ENCODE measurements at regions not wholly inside any gene's neighbourhood (a gene's known extent, or its start where the extent isn't known, plus 50 kb on each side); places are given as distances from the start of the nearest gene placed in this dataset.

DNA sequence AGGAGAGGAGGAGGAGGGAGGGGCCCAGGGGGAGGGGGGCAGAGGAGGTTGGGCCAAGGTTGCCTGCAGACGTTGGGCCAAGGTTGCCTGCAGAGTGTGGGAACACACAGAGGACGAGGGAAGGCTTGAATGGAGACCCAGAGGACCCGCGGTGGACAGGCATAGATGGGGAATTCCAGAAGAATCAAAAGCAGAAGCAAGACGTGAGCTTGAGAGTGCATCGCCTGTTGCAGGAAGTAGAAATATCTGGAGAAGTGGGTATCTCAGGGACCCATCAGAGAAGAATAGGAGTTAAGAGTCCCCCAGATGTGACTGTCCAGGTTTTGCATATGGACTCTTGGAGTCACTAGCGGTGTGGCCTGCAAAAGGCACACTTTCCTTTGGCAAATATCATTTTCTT, 670.2 kb downstream of the TBC1D22A start:
- no peaks in the 10 kb centered on the region for H3K36me3 ChIP-seq (ENCODE audit: insufficient read depth, low read length)

DNA sequence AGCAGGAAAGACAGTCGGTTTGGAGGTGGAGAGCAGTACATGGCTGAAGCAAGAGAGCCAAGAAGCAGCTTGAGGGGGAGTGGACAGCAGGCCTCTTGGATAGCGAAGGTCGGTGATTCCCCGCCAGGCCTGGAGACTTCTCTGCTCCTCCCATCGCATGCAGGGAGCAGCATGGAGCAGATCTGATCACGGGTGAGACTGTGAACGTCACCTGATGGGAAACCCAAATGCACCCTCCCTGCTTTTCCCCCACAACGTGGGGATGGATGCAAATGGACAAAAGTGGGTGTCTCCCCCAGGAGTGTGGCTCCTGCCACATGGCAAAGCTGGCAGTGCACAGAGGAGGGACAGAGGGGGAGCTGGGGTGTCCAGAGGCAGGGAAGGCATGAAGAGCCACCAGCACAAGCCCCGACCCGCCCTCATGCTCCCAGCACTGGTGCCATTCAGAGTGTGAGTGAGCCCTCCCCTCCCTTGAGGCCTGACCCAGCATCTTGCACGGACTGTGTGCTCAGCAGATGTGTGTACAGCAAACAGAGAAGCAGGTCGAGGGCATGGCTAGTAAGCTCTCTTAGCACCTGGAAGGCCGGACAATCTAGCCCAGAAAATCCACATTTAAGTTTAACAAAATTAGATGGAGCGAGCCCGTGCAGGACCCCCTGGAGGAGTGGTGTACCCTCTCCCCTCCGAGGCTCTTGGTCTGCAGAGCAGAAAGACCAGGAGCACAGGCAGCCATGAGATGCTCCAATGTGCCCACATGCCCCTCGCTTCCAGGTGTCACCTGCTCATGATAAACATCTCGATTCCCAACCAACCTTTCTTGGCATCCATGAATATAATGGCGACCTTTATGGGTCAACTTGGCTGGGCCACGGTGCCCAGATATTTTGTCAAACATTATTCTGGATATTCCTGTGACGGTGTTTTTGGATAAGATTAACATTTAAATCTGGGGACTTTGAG, 661.7 kb downstream of the TBC1D22A start:
- peak overlapping the region in 1 of 8 donors; percentile 39 for H3K27ac Mint-ChIP-seq
- H3K27me3 Mint-ChIP-seq: peaks cover 12 to 32% of the 10 kb centered on the region in 2 donors
- H3K4me3 Mint-ChIP-seq: no peak overlapping the region

More for the DNA sequence above, 670.2 kb downstream of the TBC1D22A start:
- H3K4me1 Mint-ChIP-seq: no peaks in the 10 kb centered on the region
- H3K27ac Mint-ChIP-seq: no peak overlapping the region
- CTCF ChIA-PET: no interaction called here
- no peaks in the 10 kb centered on the region for H3K9me3 ChIP-seq (ENCODE audit: low read length)
- peaks cover 1 to 5% of the 10 kb centered on the region in 2 donors for H3K27me3 Mint-ChIP-seq
- H3K9me3 Mint-ChIP-seq: peaks cover 0 to 5% (median 0%) of the 10 kb centered on the region in 5 donors
- no peak overlapping the region for H3K27ac ChIP-seq (ENCODE audit: low read depth, low read length)
- no peaks in the 10 kb centered on the region for H3K27me3 ChIP-seq (ENCODE audit: insufficient read depth, low read length, poor library complexity, severe bottlenecking)
- no peak overlapping the region for H3K4me3 ChIP-seq (ENCODE audit: low read length)
- DNase-seq: no peak
- no peaks in the 10 kb centered on the region for H3K4me1 ChIP-seq (ENCODE audit: insufficient read depth, low read length)
- peaks cover 0 to 23% (median 0%) of the 10 kb centered on the region in 3 donors for H3K36me3 Mint-ChIP-seq
- H3K4me3 Mint-ChIP-seq: no peak overlapping the region
- POLR2A ChIA-PET: no interaction called here

DNA sequence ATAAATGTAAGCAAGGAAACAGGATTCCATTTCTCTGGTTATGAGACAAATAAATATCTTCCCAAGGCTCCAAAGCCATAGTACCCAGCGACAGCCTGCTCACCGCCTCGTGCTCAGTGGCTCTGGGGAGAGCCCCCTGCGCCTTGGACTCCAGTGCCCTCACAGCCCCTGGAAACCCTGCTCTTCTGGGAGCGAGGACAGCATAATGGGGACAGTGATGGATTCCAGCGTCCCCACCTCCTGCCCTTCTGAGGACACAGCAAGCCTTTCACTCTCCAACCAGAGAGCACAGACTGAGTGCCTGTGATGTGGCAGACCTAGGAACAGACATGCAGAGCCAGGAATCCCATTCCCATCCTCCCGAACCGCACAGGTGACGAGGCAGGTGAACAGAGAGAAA, 660.8 kb downstream of the TBC1D22A start:
- Mint-ChIP-seq H3K9me3 (peaks cover 0 to 7% (median 2%) of the 10 kb centered on the region in 5 donors), H3K4me1 (no peaks in the 10 kb centered on the region), H3K27ac (peak overlapping the region in 1 of 8 donors; percentile 39), H3K4me3 (no peak overlapping the region), H3K27me3 (peaks cover 12 to 32% of the 10 kb centered on the region in 2 donors), H3K36me3 (peaks cover 0 to 6% (median 2%) of the 10 kb centered on the region in 3 donors)
- Histone ChIP-seq H3K9me3 (ENCODE audit: low read length) (no peaks in the 10 kb centered on the region), H3K4me1 (ENCODE audit: insufficient read depth, low read length) (no peaks in the 10 kb centered on the region), H3K4me3 (ENCODE audit: low read length) (no peak overlapping the region), H3K27ac (ENCODE audit: low read depth, low read length) (no peak overlapping the region), H3K27me3 (ENCODE audit: insufficient read depth, low read length, poor library complexity, severe bottlenecking) (no peaks in the 10 kb centered on the region), H3K36me3 (ENCODE audit: insufficient read depth, low read length) (no peaks in the 10 kb centered on the region)
- ChIA-PET CTCF (no interaction called here), POLR2A (no interaction called here)
- DNase-seq: no peak

More for the DNA sequence above, 661.7 kb downstream of the TBC1D22A start:
- POLR2A ChIA-PET: no interaction called here
- H3K9me3 Mint-ChIP-seq: peaks cover 0 to 7% (median 2%) of the 10 kb centered on the region in 5 donors
- Histone ChIP-seq H3K27me3 (ENCODE audit: insufficient read depth, low read length, poor library complexity, severe bottlenecking) (no peaks in the 10 kb centered on the region), H3K36me3 (ENCODE audit: insufficient read depth, low read length) (no peaks in the 10 kb centered on the region), H3K4me3 (ENCODE audit: low read length) (no peak overlapping the region), H3K27ac (ENCODE audit: low read depth, low read length) (no peak overlapping the region), H3K4me1 (ENCODE audit: insufficient read depth, low read length) (no peaks in the 10 kb centered on the region), H3K9me3 (ENCODE audit: low read length) (no peaks in the 10 kb centered on the region)
- H3K4me1 Mint-ChIP-seq: no peaks in the 10 kb centered on the region
- DNase-seq: no peak
- H3K36me3 Mint-ChIP-seq: peaks cover 0 to 3% (median 2%) of the 10 kb centered on the region in 3 donors
- CTCF ChIA-PET: no interaction called here

DNA sequence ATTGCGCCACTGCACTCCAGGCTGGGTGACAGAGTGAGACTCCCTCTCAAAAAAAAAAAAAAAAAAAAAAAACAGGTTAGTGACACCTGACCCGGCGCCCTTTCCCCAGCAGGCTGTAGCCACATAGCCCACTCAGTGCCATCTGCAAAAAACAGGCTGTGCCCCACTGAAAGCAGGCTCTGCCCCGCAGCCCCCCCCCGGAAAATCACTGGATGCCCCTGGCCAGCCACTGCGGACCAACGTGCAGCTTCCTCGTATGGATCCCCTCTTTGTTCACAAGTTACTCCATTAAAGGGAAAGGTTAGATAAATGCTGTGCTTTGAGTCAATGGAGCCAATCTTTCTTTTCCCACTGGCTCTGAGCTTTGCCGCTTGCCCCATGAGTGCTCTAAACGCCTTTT, 660.3 kb downstream of the TBC1D22A start:
- H3K9me3 ChIP-seq (ENCODE audit: low read length): no peaks in the 10 kb centered on the region
- Mint-ChIP-seq H3K27me3 (peaks cover 12 to 32% of the 10 kb centered on the region in 2 donors), H3K36me3 (peaks cover 0 to 10% (median 2%) of the 10 kb centered on the region in 3 donors), H3K27ac (no peak overlapping the region), H3K9me3 (peaks cover 0 to 7% (median 2%) of the 10 kb centered on the region in 5 donors), H3K4me1 (no peaks in the 10 kb centered on the region), H3K4me3 (no peak overlapping the region)
- H3K27ac ChIP-seq (ENCODE audit: low read depth, low read length): no peak overlapping the region
- DNase-seq: no peak
- ChIA-PET POLR2A (no interaction called here), CTCF (no interaction called here)
- H3K36me3 ChIP-seq (ENCODE audit: insufficient read depth, low read length): no peaks in the 10 kb centered on the region
- no peaks in the 10 kb centered on the region for H3K27me3 ChIP-seq (ENCODE audit: insufficient read depth, low read length, poor library complexity, severe bottlenecking)
- no peak overlapping the region for H3K4me3 ChIP-seq (ENCODE audit: low read length)
- H3K4me1 ChIP-seq (ENCODE audit: insufficient read depth, low read length): no peaks in the 10 kb centered on the region

DNA sequence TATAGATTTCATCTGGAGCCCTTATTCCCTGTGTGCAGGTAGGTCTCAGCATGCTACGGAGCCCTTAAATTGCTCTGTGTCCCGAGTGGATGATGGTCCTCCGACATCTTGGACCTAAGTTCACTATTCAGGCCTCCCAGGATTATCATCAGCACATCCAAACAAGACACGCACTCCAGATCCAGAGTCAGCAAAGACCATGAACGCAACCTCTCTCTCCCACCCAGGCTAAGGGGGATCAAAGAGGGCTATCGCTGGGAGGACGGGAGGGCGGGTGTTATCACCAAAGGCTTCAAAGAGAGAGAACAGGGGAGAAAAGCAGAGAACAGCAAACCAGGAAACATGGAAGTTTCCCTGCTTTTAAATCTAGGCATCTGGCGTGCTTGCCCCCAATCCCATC, 659.4 kb downstream of the TBC1D22A start:
- H3K9me3 ChIP-seq (ENCODE audit: low read length): no peaks in the 10 kb centered on the region
- no peaks in the 10 kb centered on the region for H3K36me3 ChIP-seq (ENCODE audit: insufficient read depth, low read length)
- H3K36me3 Mint-ChIP-seq: peaks cover 0 to 14% (median 2%) of the 10 kb centered on the region in 3 donors
- H3K4me1 Mint-ChIP-seq: no peaks in the 10 kb centered on the region
- H3K9me3 Mint-ChIP-seq: peaks cover 0 to 5% (median 2%) of the 10 kb centered on the region in 5 donors
- H3K27me3 ChIP-seq (ENCODE audit: insufficient read depth, low read length, poor library complexity, severe bottlenecking): no peaks in the 10 kb centered on the region
- H3K27ac Mint-ChIP-seq: no peak overlapping the region
- H3K4me3 ChIP-seq (ENCODE audit: low read length): no peak overlapping the region
- CTCF ChIA-PET: no interaction called here
- peaks cover 10 to 29% of the 10 kb centered on the region in 2 donors for H3K27me3 Mint-ChIP-seq
- POLR2A ChIA-PET: no interaction called here
- no peaks in the 10 kb centered on the region for H3K4me1 ChIP-seq (ENCODE audit: insufficient read depth, low read length)
- H3K4me3 Mint-ChIP-seq: no peak overlapping the region
- no peak for DNase-seq
- H3K27ac ChIP-seq (ENCODE audit: low read depth, low read length): no peak overlapping the region

DNA sequence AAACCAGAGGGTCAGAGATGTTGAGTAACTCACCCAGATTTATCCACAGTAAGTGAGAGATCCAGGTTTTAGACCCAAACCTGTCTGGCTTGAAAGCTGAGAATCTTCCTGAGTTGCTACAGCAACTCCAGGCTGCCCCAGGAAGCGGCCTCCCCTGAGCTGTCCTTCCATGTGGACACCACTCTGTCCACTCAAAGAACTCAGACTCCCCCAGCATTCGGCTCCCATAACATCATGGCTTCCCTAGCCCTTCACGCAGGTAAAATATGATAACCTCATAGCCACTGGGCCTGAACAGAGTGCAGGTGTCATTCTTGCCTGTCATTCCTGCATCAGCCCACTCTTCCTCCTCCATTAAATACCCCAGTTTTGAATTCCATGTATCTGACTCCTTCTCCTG, 657.8 kb downstream of the TBC1D22A start:
- Mint-ChIP-seq H3K4me1 (no peaks in the 10 kb centered on the region), H3K4me3 (no peak overlapping the region), H3K27me3 (peaks cover 8 to 29% of the 10 kb centered on the region in 2 donors), H3K36me3 (peaks cover 0 to 22% (median 2%) of the 10 kb centered on the region in 3 donors), H3K9me3 (peaks cover 0 to 12% (median 4%) of the 10 kb centered on the region in 5 donors), H3K27ac (no peak overlapping the region)
- no peak for DNase-seq
- CTCF ChIA-PET: no interaction called here
- Histone ChIP-seq H3K4me3 (ENCODE audit: low read length) (no peak overlapping the region), H3K36me3 (ENCODE audit: insufficient read depth, low read length) (no peaks in the 10 kb centered on the region), H3K27ac (ENCODE audit: low read depth, low read length) (no peak overlapping the region), H3K27me3 (ENCODE audit: insufficient read depth, low read length, poor library complexity, severe bottlenecking) (no peaks in the 10 kb centered on the region), H3K4me1 (ENCODE audit: insufficient read depth, low read length) (no peaks in the 10 kb centered on the region), H3K9me3 (ENCODE audit: low read length) (no peaks in the 10 kb centered on the region)
- POLR2A ChIA-PET: no interaction called here

DNA sequence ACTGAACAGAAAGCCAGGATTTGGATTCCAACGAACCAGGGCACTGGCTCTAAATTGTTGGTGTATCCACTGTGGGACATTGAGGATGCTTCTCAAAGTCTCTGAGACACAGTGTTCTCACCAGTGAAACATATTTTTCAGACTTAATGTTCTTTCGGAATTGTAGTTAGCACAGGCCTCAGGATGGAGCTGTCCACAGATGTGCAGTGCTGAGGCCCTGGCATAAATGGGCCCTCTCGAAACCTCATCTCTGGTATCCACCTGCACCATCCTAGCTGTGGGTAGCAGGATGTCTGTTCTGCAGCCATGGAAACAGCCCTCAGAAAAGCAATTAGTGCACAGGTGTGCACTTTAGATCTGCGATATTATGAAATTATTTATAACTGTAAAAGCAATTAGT, 656.8 kb downstream of the TBC1D22A start:
- H3K27me3 ChIP-seq (ENCODE audit: insufficient read depth, low read length, poor library complexity, severe bottlenecking): no peaks in the 10 kb centered on the region
- Mint-ChIP-seq H3K27me3 (peaks cover 8 to 29% of the 10 kb centered on the region in 2 donors), H3K4me1 (no peaks in the 10 kb centered on the region), H3K9me3 (peaks cover 0 to 12% (median 4%) of the 10 kb centered on the region in 5 donors), H3K27ac (no peak overlapping the region), H3K36me3 (peaks cover 0 to 22% (median 2%) of the 10 kb centered on the region in 3 donors), H3K4me3 (no peak overlapping the region)
- ChIA-PET POLR2A (no interaction called here), CTCF (no interaction called here)
- H3K4me3 ChIP-seq (ENCODE audit: low read length): no peak overlapping the region
- H3K4me1 ChIP-seq (ENCODE audit: insufficient read depth, low read length): no peaks in the 10 kb centered on the region
- DNase-seq: no peak
- no peaks in the 10 kb centered on the region for H3K36me3 ChIP-seq (ENCODE audit: insufficient read depth, low read length)
- H3K9me3 ChIP-seq (ENCODE audit: low read length): no peaks in the 10 kb centered on the region
- H3K27ac ChIP-seq (ENCODE audit: low read depth, low read length): no peak overlapping the region

DNA sequence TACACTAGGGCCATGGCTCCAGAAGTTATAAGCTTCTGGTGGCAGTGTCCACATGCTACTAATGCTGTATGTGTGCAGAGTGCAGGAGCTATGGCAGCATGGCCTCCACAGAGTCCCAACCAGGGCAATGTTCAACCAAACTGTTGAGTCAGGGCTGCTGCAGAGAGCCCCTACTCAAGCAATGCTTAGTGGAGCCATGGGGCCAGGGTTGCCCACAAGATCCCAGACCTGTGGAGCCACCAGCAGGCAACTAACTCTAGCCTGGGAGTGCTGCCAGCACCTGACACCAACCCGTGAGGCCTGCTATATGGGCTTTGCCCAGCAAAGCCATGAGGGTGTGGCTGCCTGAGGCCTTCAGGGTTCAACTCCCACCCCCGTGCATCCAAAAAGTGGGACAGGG, 655.2 kb downstream of the TBC1D22A start:
- Histone ChIP-seq H3K27me3 (ENCODE audit: insufficient read depth, low read length, poor library complexity, severe bottlenecking) (no peaks in the 10 kb centered on the region), H3K4me1 (ENCODE audit: insufficient read depth, low read length) (no peaks in the 10 kb centered on the region), H3K4me3 (ENCODE audit: low read length) (no peak overlapping the region), H3K27ac (ENCODE audit: low read depth, low read length) (no peak overlapping the region), H3K9me3 (ENCODE audit: low read length) (no peaks in the 10 kb centered on the region), H3K36me3 (ENCODE audit: insufficient read depth, low read length) (no peaks in the 10 kb centered on the region)
- Mint-ChIP-seq H3K9me3 (peaks cover 0 to 12% (median 4%) of the 10 kb centered on the region in 5 donors), H3K27ac (no peak overlapping the region), H3K4me1 (no peaks in the 10 kb centered on the region), H3K36me3 (peaks cover 0 to 22% (median 0%) of the 10 kb centered on the region in 3 donors), H3K4me3 (no peak overlapping the region), H3K27me3 (peaks cover 8 to 24% of the 10 kb centered on the region in 2 donors)
- no peak for DNase-seq
- ChIA-PET CTCF (no interaction called here), POLR2A (no interaction called here)

All from CD8-positive, alpha-beta memory T cell (primary cell).